ENCODE measurements at regions not wholly inside any gene's neighbourhood (a gene's known extent, or its start where the extent isn't known, plus 50 kb on each side); places are given as distances from the start of the nearest gene placed in this dataset.

- TF ChIP-seq EZH2phosphoT487 (IDR thresholded peaks at IDR 0.05) (no peak), CTCF (IDR thresholded peaks at IDR 0.05) (no peak), EZH2 (IDR thresholded peaks at IDR 0.05) (no peak)
These were observed 187.9 kb upstream of the ARID1B start for GRCh38 chr6:156589281-156589680.

Measured in neural progenitor cell (in vitro differentiated cells).